IPS DF 6.9 (cell line): ENCODE measurements at regions not wholly inside any gene's neighbourhood (a gene's known extent, or its start where the extent isn't known, plus 50 kb on each side); places are given as distances from the start of the nearest gene placed in this dataset.

Experiments
- DNase-seq: peaks from one replicate; pipeline ENCODE4 v3.0.0-alpha.2; 2013; ENCODE audit warnings: low read depth, low spot score
- H3K27ac ChIP-seq: one replicate; pipeline ENCODE4 v1.5.1; 2013; ENCODE audit warnings: low read length, control low read depth
- H3K27me3 ChIP-seq: 2 replicates; pipeline ENCODE4 v1.6.1; 2013; ENCODE audit warnings: mild to moderate bottlenecking, low read length; ENCODE audit not compliant: control insufficient read depth, insufficient read depth
- H3K36me3 ChIP-seq: 2 replicates; pipeline ENCODE4 v1.6.1; 2013; ENCODE audit warnings: low read length; ENCODE audit not compliant: control insufficient read depth, insufficient read depth
- H3K4me1 ChIP-seq: 2 replicates; pipeline ENCODE4 v1.6.1; 2013; ENCODE audit warnings: low read length; ENCODE audit not compliant: control insufficient read depth, insufficient read depth
- H3K4me3 ChIP-seq: 2 replicates; pipeline ENCODE4 v1.5.1; 2013; ENCODE audit warnings: mild to moderate bottlenecking, low read length
- H3K9me3 ChIP-seq: 2 replicates; pipeline ENCODE4 v1.6.1; 2013; ENCODE audit warnings: low read length, inconsistent platforms; ENCODE audit not compliant: control insufficient read depth, insufficient read depth
- WGBS: extraction: QIAGEN DNeasy Blood & Tissue Kit; methylation state at CpG from one replicate; pipeline ENCODE4 v1.1.7; 2013; ENCODE audit warnings: mixed read lengths, missing lambda C conversion rate; ENCODE audit not compliant: insufficient read length, insufficient coverage; 5-methylcytosine and 5-hydroxymethylcytosine counted together

- Histone ChIP-seq H3K27me3 (peaks cover 1% of the 10 kb centered on the region; the same call in 1 of the 2 replicates), H3K36me3 (no peaks in the 10 kb centered on the region), H3K9me3 (no peaks in the 10 kb centered on the region), H3K27ac (no peak overlapping the region), H3K4me3 (no peak overlapping the region), H3K4me1 (peaks cover 3% of the 10 kb centered on the region; the same call in 1 of the 2 replicates)
- WGBS: no CpG with 5 or more reads among the region's 8 CpGs
- DNase-seq: no peak
Measured at GRCh38 chr16:49010396-49010795, 271.2 kb downstream of the CBLN1 start.

GRCh38 chr16:49009204-49009603 lies 272.4 kb downstream of the CBLN1 start:
- Histone ChIP-seq H3K27ac (no peak overlapping the region), H3K4me3 (no peak overlapping the region), H3K4me1 (peaks cover 2% of the 10 kb centered on the region; the same call in 1 of the 2 replicates), H3K36me3 (no peaks in the 10 kb centered on the region), H3K9me3 (no peaks in the 10 kb centered on the region), H3K27me3 (peaks cover 1% of the 10 kb centered on the region; the same call in 1 of the 2 replicates)
- WGBS: no CpG with 5 or more reads among the region's 1 CpG
- no peak for DNase-seq

GRCh38 chr16:49003992-49004391 lies 277.6 kb downstream of the CBLN1 start:
- no peak overlapping the region for H3K27ac ChIP-seq
- DNase-seq: no peak
- no peaks in the 10 kb centered on the region for H3K4me1 ChIP-seq
- no CpG with 5 or more reads among the region's 4 CpGs for WGBS
- H3K27me3 ChIP-seq: no peaks in the 10 kb centered on the region
- H3K9me3 ChIP-seq: no peaks in the 10 kb centered on the region
- H3K36me3 ChIP-seq: no peaks in the 10 kb centered on the region
- H3K4me3 ChIP-seq: no peak overlapping the region

GRCh38 chr16:49003022-49003421 lies 278.6 kb downstream of the CBLN1 start:
- no peaks in the 10 kb centered on the region for H3K4me1 ChIP-seq
- no peaks in the 10 kb centered on the region for H3K9me3 ChIP-seq
- no peaks in the 10 kb centered on the region for H3K27me3 ChIP-seq
- DNase-seq: no peak
- no peaks in the 10 kb centered on the region for H3K36me3 ChIP-seq
- H3K4me3 ChIP-seq: no peak overlapping the region
- WGBS: no CpG with 5 or more reads among the region's 2 CpGs
- no peak overlapping the region for H3K27ac ChIP-seq

- DNase-seq: no peak
- no peak overlapping the region for H3K4me3 ChIP-seq
- H3K9me3 ChIP-seq: no peaks in the 10 kb centered on the region
- H3K36me3 ChIP-seq: no peaks in the 10 kb centered on the region
- H3K27me3 ChIP-seq: no peaks in the 10 kb centered on the region; the same call in 1 of the 2 replicates
- no peak overlapping the region for H3K27ac ChIP-seq
- peaks cover 2% of the 10 kb centered on the region; the same call in 1 of the 2 replicates for H3K4me1 ChIP-seq
- no CpG with 5 or more reads among the region's 10 CpGs for WGBS
Measured at GRCh38 chr16:49000594-49000993, 281.0 kb downstream of the CBLN1 start.

GRCh38 chr16:48999508-48999907 lies 282.1 kb downstream of the CBLN1 start:
- Histone ChIP-seq H3K27me3 (no peaks in the 10 kb centered on the region; the same call in 1 of the 2 replicates), H3K27ac (no peak overlapping the region), H3K9me3 (no peaks in the 10 kb centered on the region), H3K4me3 (no peak overlapping the region), H3K4me1 (peaks cover 2% of the 10 kb centered on the region; the same call in 1 of the 2 replicates), H3K36me3 (no peaks in the 10 kb centered on the region)
- no peak for DNase-seq
- WGBS: no CpG with 5 or more reads among the region's 5 CpGs

- no peaks in the 10 kb centered on the region for H3K36me3 ChIP-seq
- H3K27ac ChIP-seq: no peak overlapping the region
- H3K4me1 ChIP-seq: peaks cover 2% of the 10 kb centered on the region; the same call in 1 of the 2 replicates
- no peak overlapping the region for H3K4me3 ChIP-seq
- DNase-seq: no peak
- no peaks in the 10 kb centered on the region; the same call in 1 of the 2 replicates for H3K27me3 ChIP-seq
- no CpG with 5 or more reads among the region's 6 CpGs for WGBS
- no peaks in the 10 kb centered on the region for H3K9me3 ChIP-seq
Measured at GRCh38 chr16:48999044-48999443, 282.6 kb downstream of the CBLN1 start.

- no peak for DNase-seq
- H3K9me3 ChIP-seq: no peaks in the 10 kb centered on the region
Measured at GRCh38 chr16:48997946-48998345, 283.7 kb downstream of the CBLN1 start.

GRCh38 chr16:48997081-48997615 lies 284.5 kb downstream of the CBLN1 start:
- Histone ChIP-seq H3K4me3 (no peak overlapping the region), H3K27me3 (no peaks in the 10 kb centered on the region; the same call in 1 of the 2 replicates), H3K9me3 (no peaks in the 10 kb centered on the region), H3K4me1 (peaks cover 2% of the 10 kb centered on the region; the same call in 1 of the 2 replicates), H3K27ac (no peak overlapping the region), H3K36me3 (no peaks in the 10 kb centered on the region)
- WGBS: no CpG with 5 or more reads among the region's 8 CpGs
- no peak for DNase-seq

More at GRCh38 chr16:48997946-48998345, 283.7 kb downstream of the CBLN1 start:
- no peak overlapping the region for H3K27ac ChIP-seq
- no peaks in the 10 kb centered on the region; the same call in 1 of the 2 replicates for H3K27me3 ChIP-seq
- no peaks in the 10 kb centered on the region for H3K36me3 ChIP-seq
- no peak overlapping the region for H3K4me3 ChIP-seq
- no CpG with 5 or more reads among the region's 3 CpGs for WGBS
- H3K4me1 ChIP-seq: peaks cover 2% of the 10 kb centered on the region; the same call in 1 of the 2 replicates

- H3K4me1 ChIP-seq: no peaks in the 10 kb centered on the region
- no peaks in the 10 kb centered on the region for H3K9me3 ChIP-seq
- no peak overlapping the region for H3K4me3 ChIP-seq
- no peaks in the 10 kb centered on the region for H3K27me3 ChIP-seq
- WGBS: no CpG with 5 or more reads among the region's 2 CpGs
- H3K36me3 ChIP-seq: no peaks in the 10 kb centered on the region
- no peak for DNase-seq
- H3K27ac ChIP-seq: no peak overlapping the region
Measured at GRCh38 chr16:48978501-48978900, 303.1 kb downstream of the CBLN1 start.

GRCh38 chr16:48972236-48972635 lies 309.4 kb downstream of the CBLN1 start:
- H3K4me1 ChIP-seq: no peaks in the 10 kb centered on the region
- DNase-seq: no peak
- H3K4me3 ChIP-seq: no peak overlapping the region
- H3K27ac ChIP-seq: no peak overlapping the region
- no peaks in the 10 kb centered on the region for H3K36me3 ChIP-seq
- no CpG with 5 or more reads among the region's 4 CpGs for WGBS
- H3K9me3 ChIP-seq: no peaks in the 10 kb centered on the region
- H3K27me3 ChIP-seq: no peaks in the 10 kb centered on the region
